HCT116 (cell line): ENCODE measurements at regions not wholly inside any gene's neighbourhood (a gene's known extent, or its start where the extent isn't known, plus 50 kb on each side); places are given as distances from the start of the nearest gene placed in this dataset.

Experiments
- ATAC-seq: fragments of 200-7000 bp; cut with Tn5 transposase; 2 replicates; pipeline ENCODE4 v1.9.1; 2020; ENCODE audit warnings: mild to moderate bottlenecking, moderate library complexity
- BruUV-seq: library from RNA; stranded (reverse); fragments of 400-500 nt; replicated peaks from 2 replicates; lab custom pipeline; 2021; lab: Mats Ljungman, UMichigan
- CTCF ChIA-PET: fragments of 300-600 bp; sonication (Branson Sonifier 250); formaldehyde crosslinking; loops from one replicate; lab custom pipeline; 2021; ENCODE audit warnings: antibody characterized with exemption; lab: Charles Lee
- POLR2A ChIA-PET: fragments of 300-600, 350-600 bp; sonication (Branson Sonifier 250); formaldehyde crosslinking; loops from one replicate; lab custom pipeline; 2021; ENCODE audit warnings: antibody characterized with exemption; lab: Charles Lee
- RAD21 ChIA-PET, 2 experiments: fragments of 300-600 bp; sonication (Branson Sonifier 250); formaldehyde crosslinking; loops; one replicate each; lab custom pipeline; 2023; ENCODE audit warnings: low total read pairs in 2 of 2; ENCODE audit not compliant: uncharacterized antibody in 2 of 2, unreplicated experiment in 2 of 2, low non-redundant PET in 1 of 2; lab: Charles Lee
- DNase-seq: peaks from one replicate; pipeline ENCODE4 v3.0.0-alpha.2; 2010; ENCODE audit warnings: low read depth, low spot score
- H2AFZ ChIP-seq: fragments of 200-600 bp; shearing (Covaris generic), sonication (generic); 2 replicates; pipeline ENCODE4 v1.6.1; 2017; ENCODE audit warnings: low read depth, mixed run types, mixed read lengths, antibody characterized with exemption, low read length; ENCODE audit not compliant: poor library complexity, severe bottlenecking
- H3K27ac ChIP-seq: 2 replicates; pipeline ENCODE4 v1.5.1; 2012; ENCODE audit warnings: low read depth, low read length
- H3K27me3 ChIP-seq: fragments of 200-600 bp; sonication (generic); 2 replicates; pipeline ENCODE4 v1.6.1; 2016; ENCODE audit warnings: mixed run types, low read length, mixed read lengths; ENCODE audit not compliant: insufficient read depth
- H3K36me3 ChIP-seq, 2 experiments: fragments of 200-500 bp in 1 of 2; fragments of 200-600 bp in 1 of 2; sonication (Bioruptor generic) in 1 of 2; sonication (generic) in 1 of 2; 2 replicates each; pipeline versions ENCODE4 v1.5.1 to v1.6.1; 2014 to 2016; ENCODE audit warnings: low read length in 2 of 2, inconsistent platforms in 1 of 2, mixed read lengths in 1 of 2, mixed run types in 1 of 2; ENCODE audit not compliant: insufficient read depth in 2 of 2, control insufficient read depth in 1 of 2
- H3K4me1 ChIP-seq, 2 experiments: fragments of 200-600 bp in 1 of 2; sonication (generic) in 1 of 2; 2 replicates each; pipeline versions ENCODE4 v1.5.1 to v1.6.1; 2012 to 2017; ENCODE audit warnings: low read length in 2 of 2, inconsistent platforms in 1 of 2, mild to moderate bottlenecking in 1 of 2, mixed read lengths in 1 of 2, mixed run types in 1 of 2, moderate library complexity in 1 of 2; ENCODE audit not compliant: insufficient read depth in 2 of 2, control insufficient read depth in 1 of 2
- H3K4me2 ChIP-seq: fragments of 200-600 bp; sonication (generic); 2 replicates; pipeline ENCODE4 v1.6.1; 2017; ENCODE audit warnings: mixed run types, low read length, mixed read lengths
- H3K4me3 ChIP-seq, 2 experiments: fragments of 200-600 bp in 1 of 2; sonication (generic) in 1 of 2; replicated peaks in 1 of 2; 2 replicates each; pipeline ENCODE4 v1.5.1; 2011 to 2016; ENCODE audit warnings: low read length in 2 of 2, control low read depth in 1 of 2, low read depth in 1 of 2, mild to moderate bottlenecking in 1 of 2, mixed read lengths in 1 of 2, mixed run types in 1 of 2
- H3K79me2 ChIP-seq: fragments of 200-600 bp; sonication (generic); 2 replicates; pipeline ENCODE4 v1.6.1; 2017; ENCODE audit warnings: mild to moderate bottlenecking, mixed run types, low read length, moderate library complexity, mixed read lengths; ENCODE audit not compliant: insufficient read depth
- H3K9ac ChIP-seq: fragments of 200-600 bp; sonication (generic); 2 replicates; pipeline ENCODE4 v1.6.1; 2016; ENCODE audit warnings: low read length, mixed read lengths
- H3K9me2 ChIP-seq: fragments of 200-600 bp; sonication (generic), shearing (Covaris generic); 2 replicates; pipeline ENCODE4 v1.6.1; 2017; ENCODE audit warnings: mixed run types, mild to moderate bottlenecking, moderate library complexity; ENCODE audit not compliant: insufficient read depth
- H3K9me3 ChIP-seq, 2 experiments: fragments of 200-500 bp in 1 of 2; fragments of 200-600 bp in 1 of 2; sonication (Bioruptor generic) in 1 of 2; sonication (generic) in 1 of 2; 2 replicates each; pipeline ENCODE4 v1.6.1; 2014 to 2017; ENCODE audit warnings: low read length in 2 of 2, mixed read lengths in 2 of 2, inconsistent platforms in 1 of 2, low read depth in 1 of 2, mild to moderate bottlenecking in 1 of 2, mixed run types in 1 of 2, moderate library complexity in 1 of 2; ENCODE audit not compliant: control insufficient read depth in 1 of 2, insufficient read depth in 1 of 2
- H4K20me1 ChIP-seq: fragments of 200-600 bp; sonication (generic), shearing (Covaris generic); 2 replicates; pipeline ENCODE4 v1.6.1; 2017; ENCODE audit warnings: mixed run types, mild to moderate bottlenecking, moderate library complexity; ENCODE audit not compliant: insufficient read depth
- CBX3 ChIP-seq: IDR thresholded peaks from 2 replicates; pipeline ENCODE4 v1.6.1; 2012; ENCODE audit warnings: low read depth
- CEBPB ChIP-seq: IDR thresholded peaks from 2 replicates; pipeline ENCODE4 v1.6.1; 2012; ENCODE audit warnings: low read depth
- EGR1 ChIP-seq: IDR thresholded peaks from 2 replicates; pipeline ENCODE4 v1.6.1; 2012; ENCODE audit warnings: low read depth
- ELF1 ChIP-seq: IDR thresholded peaks from 2 replicates; pipeline ENCODE4 v1.6.1; 2012; ENCODE audit warnings: low read depth, borderline replicate concordance
- EZH2 ChIP-seq: fragments of 200-600 bp; sonication (generic); IDR thresholded peaks from 2 replicates; pipeline ENCODE4 v1.6.1; 2017; ENCODE audit warnings: antibody characterized with exemption, mixed run types
- POLR2A ChIP-seq: IDR thresholded peaks from 2 replicates; pipeline ENCODE4 v1.7.0; 2011; ENCODE audit warnings: borderline replicate concordance; ENCODE audit not compliant: insufficient read depth, insufficient read length; ENCODE audit errors: extremely low read depth
- POLR2AphosphoS5 ChIP-seq: IDR thresholded peaks from 2 replicates; pipeline ENCODE4 v1.6.1; 2011; ENCODE audit warnings: mild to moderate bottlenecking, low read depth, low read length, moderate library complexity
- RAD21 ChIP-seq: IDR thresholded peaks from 2 replicates; pipeline ENCODE4 v1.6.1; 2012; ENCODE audit warnings: low read depth, mild to moderate bottlenecking
- REST ChIP-seq: IDR thresholded peaks from 2 replicates; pipeline ENCODE4 v1.6.1; 2012; ENCODE audit warnings: low read depth
- SIN3A ChIP-seq: IDR thresholded peaks from 2 replicates; pipeline ENCODE4 v1.6.1; 2012; ENCODE audit warnings: low read depth
- SP1 ChIP-seq: IDR thresholded peaks from 2 replicates; pipeline ENCODE4 v1.6.1; 2012; ENCODE audit warnings: low read depth
- TCF7L2 ChIP-seq: IDR thresholded peaks from 2 replicates; pipeline ENCODE4 v1.7.0; 2011; ENCODE audit warnings: borderline replicate concordance, inconsistent platforms; ENCODE audit not compliant: insufficient read depth, insufficient read length; ENCODE audit errors: extremely low read depth
- YY1 ChIP-seq: IDR thresholded peaks from 2 replicates; pipeline ENCODE4 v1.6.1; 2011; ENCODE audit warnings: low read length, low read depth, moderate library complexity, mild to moderate bottlenecking; ENCODE audit not compliant: insufficient replicate concordance; ENCODE audit errors: extremely low read depth
- ZFX ChIP-seq: fragments of 450-650 bp; IDR thresholded peaks from 2 replicates; pipeline ENCODE4 v1.6.1; 2017
- ZNF274 ChIP-seq: fragments of 200-500 bp; sonication (Bioruptor generic); IDR thresholded peaks from 2 replicates; pipeline ENCODE4 v1.6.1; 2014; ENCODE audit warnings: mild to moderate bottlenecking, low read depth, low read length, inconsistent platforms
- intact Hi-C: fragments of 100-400 bp; cut with micrococcal nuclease; formaldehyde crosslinking; loops from 2 replicates; pipeline ENCODE4 v1.10.0; 2022
- TF ChIP-seq, protein P1 (sequence below), 3 experiments: fragments of 200-600 bp in 1 of 3; sonication (generic) in 1 of 3; IDR thresholded peaks in 2 of 3; conservative IDR thresholded peaks in 1 of 3; 2 replicates each; pipeline ENCODE4 v1.5.1; 2012 to 2017; ENCODE audit warnings: low read depth in 2 of 3, low read length in 2 of 3, antibody characterized with exemption in 1 of 3, borderline replicate concordance in 1 of 3, control low read depth in 1 of 3, mild to moderate bottlenecking in 1 of 3, mixed read lengths in 1 of 3, mixed run types in 1 of 3, moderate library complexity in 1 of 3; ENCODE audit not compliant: insufficient read depth in 1 of 3
- TF ChIP-seq, protein P2 (sequence below): IDR thresholded peaks from 2 replicates; pipeline ENCODE4 v1.6.1; 2012
- TF ChIP-seq, protein P3 (sequence below): IDR thresholded peaks from 2 replicates; pipeline ENCODE4 v1.6.1; 2012

GRCh38 chr5:15074651-15075050, 203.1 kb upstream of the ANKH start:
- Histone ChIP-seq H3K27ac (no peak overlapping the region), H2AFZ (no peak overlapping the region), H3K4me2 (no peak overlapping the region), H3K4me1 (no peaks in the 10 kb centered on the region), H4K20me1 (no peaks in the 10 kb centered on the region), H3K9me3 (no peaks in the 10 kb centered on the region), H3K79me2 (no peaks in the 10 kb centered on the region), H3K27me3 (no peaks in the 10 kb centered on the region), H3K9ac (no peak overlapping the region), H3K4me3 (no peak overlapping the region), H3K36me3 (no peaks in the 10 kb centered on the region), H3K9me2 (no peaks in the 10 kb centered on the region)
- CTCF ChIA-PET = no interaction called here
- no TSS peak for BruUV-seq
- POLR2A ChIA-PET = no interaction called here
- no peak for DNase-seq
- intact Hi-C loops = no loop called here
- RAD21 ChIA-PET = no interaction called here
- no peak for ATAC-seq
- TF ChIP-seq CEBPB = no peak
- no peak for TF ChIP-seq SP1
- TF ChIP-seq EGR1 = no peak
- TF ChIP-seq, protein P1, sequence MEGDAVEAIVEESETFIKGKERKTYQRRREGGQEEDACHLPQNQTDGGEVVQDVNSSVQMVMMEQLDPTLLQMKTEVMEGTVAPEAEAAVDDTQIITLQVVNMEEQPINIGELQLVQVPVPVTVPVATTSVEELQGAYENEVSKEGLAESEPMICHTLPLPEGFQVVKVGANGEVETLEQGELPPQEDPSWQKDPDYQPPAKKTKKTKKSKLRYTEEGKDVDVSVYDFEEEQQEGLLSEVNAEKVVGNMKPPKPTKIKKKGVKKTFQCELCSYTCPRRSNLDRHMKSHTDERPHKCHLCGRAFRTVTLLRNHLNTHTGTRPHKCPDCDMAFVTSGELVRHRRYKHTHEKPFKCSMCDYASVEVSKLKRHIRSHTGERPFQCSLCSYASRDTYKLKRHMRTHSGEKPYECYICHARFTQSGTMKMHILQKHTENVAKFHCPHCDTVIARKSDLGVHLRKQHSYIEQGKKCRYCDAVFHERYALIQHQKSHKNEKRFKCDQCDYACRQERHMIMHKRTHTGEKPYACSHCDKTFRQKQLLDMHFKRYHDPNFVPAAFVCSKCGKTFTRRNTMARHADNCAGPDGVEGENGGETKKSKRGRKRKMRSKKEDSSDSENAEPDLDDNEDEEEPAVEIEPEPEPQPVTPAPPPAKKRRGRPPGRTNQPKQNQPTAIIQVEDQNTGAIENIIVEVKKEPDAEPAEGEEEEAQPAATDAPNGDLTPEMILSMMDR (IDR thresholded peaks at IDR 0.05 in 2 of 3, conservative IDR thresholded peaks at IDR 0.05 in 1 of 3; ENCODE audit: borderline replicate concordance in 1 of 3, insufficient read depth in 1 of 3, low read depth in 2 of 3, low read length in 2 of 3) = no peak
- TF ChIP-seq TCF7L2 = no peak
- no peak for TF ChIP-seq REST
- no peak for TF ChIP-seq YY1
- TF ChIP-seq, protein P2, sequence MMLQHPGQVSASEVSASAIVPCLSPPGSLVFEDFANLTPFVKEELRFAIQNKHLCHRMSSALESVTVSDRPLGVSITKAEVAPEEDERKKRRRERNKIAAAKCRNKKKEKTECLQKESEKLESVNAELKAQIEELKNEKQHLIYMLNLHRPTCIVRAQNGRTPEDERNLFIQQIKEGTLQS = no peak
- no peak for TF ChIP-seq SIN3A
- no peak for TF ChIP-seq CBX3
- no peak for TF ChIP-seq ZNF274
- TF ChIP-seq ELF1 = no peak
- no peak for TF ChIP-seq ZFX
- TF ChIP-seq POLR2AphosphoS5 = no peak
- TF ChIP-seq, protein P3, sequence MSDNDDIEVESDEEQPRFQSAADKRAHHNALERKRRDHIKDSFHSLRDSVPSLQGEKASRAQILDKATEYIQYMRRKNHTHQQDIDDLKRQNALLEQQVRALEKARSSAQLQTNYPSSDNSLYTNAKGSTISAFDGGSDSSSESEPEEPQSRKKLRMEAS = no peak
- no peak for TF ChIP-seq RAD21
- TF ChIP-seq EZH2 = no peak
- no peak for TF ChIP-seq POLR2A
